AG04449 (cell line): ENCODE measurements at regions not wholly inside any gene's neighbourhood (a gene's known extent, or its start where the extent isn't known, plus 50 kb on each side); places are given as distances from the start of the nearest gene placed in this dataset.
"Not testable (repeated sequence)": the region's sequence is repeated elsewhere in the genome, so short reads cannot be mapped to it uniquely, and the experiment has no call there.

Source experiments
- CTCF ChIA-PET: fragments of 350-600 bp; formaldehyde crosslinking; extraction: SDS; loops from one replicate; lab custom pipeline; 2021; ENCODE audit warnings: antibody characterized with exemption; lab: Yijun Ruan, JAX
- POLR2A ChIA-PET: fragments of 400-600, 350-600 bp; formaldehyde crosslinking; extraction: SDS; loops from one replicate; lab custom pipeline; 2020; ENCODE audit warnings: antibody characterized with exemption, inconsistent platforms; lab: Yijun Ruan, JAX
- DNase-seq: peaks from one replicate; pipeline ENCODE4 v3.0.0-alpha.2; 2010; ENCODE audit warnings: low read depth, low spot score
- H3K4me3 ChIP-seq: 2 replicates; pipeline ENCODE4 v1.5.1; 2011; ENCODE audit warnings: low read depth, mild to moderate bottlenecking, control low read depth, low read length
- TF ChIP-seq, protein P1 (sequence below): IDR thresholded peaks from one replicate; pipeline ENCODE4 v1.5.1; 2011; ENCODE audit warnings: mild to moderate bottlenecking, moderate library complexity, low read length, control low read depth, inconsistent platforms; ENCODE audit not compliant: insufficient read depth; ENCODE audit errors: missing control alignments

DNA sequence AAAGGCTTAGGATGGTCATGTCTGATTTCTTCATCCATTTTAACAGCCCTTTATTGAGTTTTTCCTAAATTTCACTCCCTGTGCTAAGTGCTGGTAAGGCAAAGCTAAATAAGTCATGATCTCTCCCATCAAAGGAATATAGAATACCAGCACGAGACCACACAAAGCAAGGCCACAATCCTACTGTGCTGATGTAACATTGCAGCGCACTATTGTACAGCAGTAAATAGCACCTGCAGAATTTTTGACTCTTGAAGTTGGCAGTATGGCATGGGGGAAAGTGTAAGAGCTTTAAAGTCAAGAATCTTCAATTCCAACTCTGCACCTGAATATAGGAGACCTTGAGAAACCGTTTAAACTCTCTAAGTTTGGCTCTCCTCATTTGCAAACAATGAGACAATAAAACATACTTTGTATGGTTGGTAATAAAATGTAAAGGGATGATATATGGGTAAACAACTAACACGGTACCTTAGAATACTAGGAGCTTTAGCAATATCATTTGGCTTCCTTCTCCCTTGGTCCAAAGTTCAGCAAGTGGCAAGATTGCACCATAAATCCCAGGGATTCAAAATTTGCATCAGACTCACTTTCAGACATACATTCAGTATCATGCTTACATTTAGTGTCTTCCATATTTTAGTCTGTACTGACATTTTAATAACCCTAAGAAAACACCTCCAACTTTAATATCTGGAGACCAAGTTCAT is 132.9 kb upstream of the PRDX6 start:
- DNase-seq = no peak
- CTCF ChIA-PET = no interaction called here
- POLR2A ChIA-PET = no interaction called here
- TF ChIP-seq, protein P1, sequence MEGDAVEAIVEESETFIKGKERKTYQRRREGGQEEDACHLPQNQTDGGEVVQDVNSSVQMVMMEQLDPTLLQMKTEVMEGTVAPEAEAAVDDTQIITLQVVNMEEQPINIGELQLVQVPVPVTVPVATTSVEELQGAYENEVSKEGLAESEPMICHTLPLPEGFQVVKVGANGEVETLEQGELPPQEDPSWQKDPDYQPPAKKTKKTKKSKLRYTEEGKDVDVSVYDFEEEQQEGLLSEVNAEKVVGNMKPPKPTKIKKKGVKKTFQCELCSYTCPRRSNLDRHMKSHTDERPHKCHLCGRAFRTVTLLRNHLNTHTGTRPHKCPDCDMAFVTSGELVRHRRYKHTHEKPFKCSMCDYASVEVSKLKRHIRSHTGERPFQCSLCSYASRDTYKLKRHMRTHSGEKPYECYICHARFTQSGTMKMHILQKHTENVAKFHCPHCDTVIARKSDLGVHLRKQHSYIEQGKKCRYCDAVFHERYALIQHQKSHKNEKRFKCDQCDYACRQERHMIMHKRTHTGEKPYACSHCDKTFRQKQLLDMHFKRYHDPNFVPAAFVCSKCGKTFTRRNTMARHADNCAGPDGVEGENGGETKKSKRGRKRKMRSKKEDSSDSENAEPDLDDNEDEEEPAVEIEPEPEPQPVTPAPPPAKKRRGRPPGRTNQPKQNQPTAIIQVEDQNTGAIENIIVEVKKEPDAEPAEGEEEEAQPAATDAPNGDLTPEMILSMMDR = no peak
- no peak overlapping the region for H3K4me3 ChIP-seq

DNA sequence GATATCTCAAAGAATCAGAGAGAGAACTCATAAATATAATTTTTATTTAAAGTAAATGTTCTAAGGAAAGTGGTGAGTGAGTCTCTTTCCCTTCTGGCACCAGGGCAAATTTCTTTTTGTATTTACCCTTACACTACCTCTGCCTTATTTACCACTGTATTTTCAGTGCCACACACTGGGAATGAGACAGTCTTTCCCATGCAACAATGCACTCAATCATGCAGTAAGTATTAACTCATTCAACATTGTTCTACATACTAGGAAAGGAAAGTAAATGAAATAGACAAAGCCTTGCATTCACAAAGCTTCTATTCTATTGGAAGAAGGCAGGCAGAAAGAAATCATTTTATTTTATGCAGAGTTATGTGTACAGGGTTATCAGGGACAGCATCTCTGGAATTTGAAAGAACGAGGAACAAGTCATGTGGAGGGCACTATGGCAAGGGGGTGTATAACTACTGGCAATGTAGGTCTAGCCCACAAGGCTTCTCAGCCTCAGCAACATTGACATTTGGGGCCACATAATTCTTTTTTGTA is 129.8 kb upstream of the PRDX6 start:
- CTCF ChIA-PET = interaction anchor here (1.9 kb wide), 1 partner anchor 92 kb away, joined by 6 read pairs; no protein-coding TSS in a partner anchor
- TF ChIP-seq, protein P1 = no peak
- DNase-seq = no peak
- no peak overlapping the region for H3K4me3 ChIP-seq
- POLR2A ChIA-PET = no interaction called here

DNA sequence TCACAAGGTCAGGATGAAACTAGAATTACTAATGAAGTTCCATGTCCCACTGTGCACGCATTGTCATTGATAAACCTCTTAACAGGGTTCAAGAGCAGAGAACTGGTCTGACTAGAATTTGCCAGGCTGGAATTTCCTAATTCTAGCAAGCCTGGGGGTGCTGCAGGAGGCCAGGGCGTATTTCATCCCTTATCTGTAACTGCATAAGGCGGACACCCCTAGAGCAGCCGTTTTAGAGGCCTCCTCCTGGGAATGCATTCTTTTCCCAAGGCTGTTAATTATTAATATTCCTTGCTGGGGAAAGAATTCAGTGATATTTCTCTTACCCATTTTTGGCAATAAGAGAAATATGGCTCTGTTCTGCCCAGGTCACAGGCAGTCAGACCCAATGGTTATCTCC is 124.5 kb upstream of the PRDX6 start:
- DNase-seq, CTCF ChIA-PET, H3K4me3 ChIP-seq, POLR2A ChIA-PET: not testable (repeated sequence)

DNA sequence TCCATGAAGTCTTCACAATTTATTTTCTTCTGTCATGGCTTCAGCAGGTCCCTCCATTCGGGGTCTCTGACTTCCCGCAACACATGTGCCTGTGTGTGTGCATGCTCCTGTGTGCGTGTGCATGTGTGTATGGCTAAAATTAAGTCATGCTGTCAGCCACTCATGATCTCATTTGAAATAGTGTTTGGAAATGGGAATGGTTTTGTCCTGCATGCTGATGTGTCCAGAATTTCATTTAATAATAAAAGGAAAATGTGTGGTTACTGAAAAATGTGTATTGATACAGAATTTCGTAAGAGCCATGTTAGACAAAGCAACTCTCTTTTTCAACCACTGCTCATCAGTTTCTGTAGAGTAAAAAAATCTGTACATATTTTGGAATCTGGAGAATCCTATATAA is 123.8 kb upstream of the PRDX6 start:
- POLR2A ChIA-PET = no interaction called here
- H3K4me3 ChIP-seq = no peak overlapping the region
- CTCF ChIA-PET = no interaction called here
- no peak for DNase-seq
- TF ChIP-seq, protein P1 = no peak

DNA sequence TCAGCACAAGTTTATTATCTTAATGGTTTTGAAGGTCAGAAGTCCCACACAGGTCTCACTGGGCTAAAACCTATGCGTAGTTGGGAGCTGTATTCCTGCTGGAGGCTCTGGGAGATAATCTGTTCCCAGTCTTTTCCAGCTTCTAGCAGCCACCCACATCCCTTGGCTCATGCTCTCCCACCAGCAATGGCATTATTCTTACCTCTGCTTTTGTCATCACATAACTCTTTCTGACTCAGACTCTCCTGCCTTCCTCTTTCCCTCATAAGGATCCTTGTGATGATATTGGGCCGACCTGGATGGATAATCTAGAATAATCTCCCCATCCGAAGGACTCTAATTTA is 122.2 kb upstream of the PRDX6 start:
- no peak for DNase-seq
- H3K4me3 ChIP-seq = no peak overlapping the region
- TF ChIP-seq, protein P1 = no peak
- POLR2A ChIA-PET = no interaction called here
- CTCF ChIA-PET = interaction anchor here (0.9 kb wide), 1 partner anchor 529 kb away, joined by 3 read pairs; no protein-coding TSS in a partner anchor

DNA sequence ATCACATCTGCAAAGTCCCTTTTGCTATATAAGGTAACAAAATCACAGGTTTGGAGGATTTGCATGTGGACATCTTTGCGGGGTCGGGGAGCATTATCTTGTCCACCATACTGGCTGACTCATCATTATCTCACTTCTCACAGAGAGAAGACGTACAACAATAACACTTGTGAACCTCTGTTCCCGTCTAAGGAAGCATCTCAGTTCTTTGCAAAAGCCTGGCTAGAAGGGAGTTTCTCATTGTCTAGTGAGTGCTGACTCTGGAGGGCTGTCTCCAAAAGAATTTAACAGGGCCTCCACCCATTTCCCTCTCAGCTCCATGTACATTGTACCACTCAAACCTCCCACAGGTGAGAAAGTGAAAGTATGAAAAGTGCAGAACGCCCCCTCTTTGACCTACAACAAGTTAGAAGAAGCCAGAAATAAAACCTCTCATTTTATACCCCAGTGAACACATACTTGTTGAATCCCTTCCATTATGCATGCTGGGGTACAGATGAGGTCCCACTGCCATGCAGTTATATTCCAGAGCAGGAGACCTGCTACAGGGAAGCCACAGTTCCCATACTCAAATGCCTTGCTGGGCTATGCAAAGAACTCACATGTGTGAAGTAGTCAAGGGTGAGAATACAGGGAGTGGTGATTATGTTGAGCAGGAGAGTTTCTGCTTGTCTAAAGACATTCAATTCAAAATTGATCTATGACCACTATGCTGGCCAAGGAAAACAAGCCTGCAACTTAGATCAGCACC is 121.7 kb upstream of the PRDX6 start:
- no peak for DNase-seq
- POLR2A ChIA-PET = no interaction called here
- CTCF ChIA-PET = no interaction called here
- H3K4me3 ChIP-seq = no peak overlapping the region
- TF ChIP-seq, protein P1 = no peak
